NCI-H2029 treated with DMSO at 0.1 percent for 48 hours (cell line): ENCODE measurements at regions not wholly inside any gene's neighbourhood (a gene's known extent, or its start where the extent isn't known, plus 50 kb on each side); places are given as distances from the start of the nearest gene placed in this dataset.

Source experiments
- DNase-seq: peaks from one replicate; lab custom pipeline; 2025; lab: John Stamatoyannopoulos, UW

- no peak for DNase-seq
These were observed 750.7 kb downstream of the BRD1 start for GRCh38 chr22:49077036-49077393.

GRCh38 chr22:49076300-49077035, 751.2 kb downstream of the BRD1 start:
- DNase-seq = no peak

- DNase-seq = no peak
These were observed 752.5 kb downstream of the BRD1 start for GRCh38 chr22:49075150-49075549.

- no peak for DNase-seq
These were observed 753.7 kb downstream of the BRD1 start for GRCh38 chr22:49073873-49074417.

GRCh38 chr22:49072996-49073645, 754.6 kb downstream of the BRD1 start:
- no peak for DNase-seq

GRCh38 chr22:49070501-49070900, 757.2 kb downstream of the BRD1 start:
- no peak for DNase-seq

- DNase-seq = no peak
These were observed 758.7 kb downstream of the BRD1 start for GRCh38 chr22:49068861-49069500.

- DNase-seq = no peak
These were observed 760.2 kb downstream of the BRD1 start for GRCh38 chr22:49067504-49067903.

GRCh38 chr22:49066619-49067018, 761.1 kb downstream of the BRD1 start:
- DNase-seq = no peak

GRCh38 chr22:49064836-49065235, 762.8 kb downstream of the BRD1 start:
- DNase-seq = no peak

- DNase-seq = no peak
These were observed 764.2 kb downstream of the BRD1 start for GRCh38 chr22:49063545-49063890.

GRCh38 chr22:49062802-49063544, 764.7 kb downstream of the BRD1 start:
- DNase-seq = no peak

- peak; percentile 39 for DNase-seq
These were observed 765.4 kb downstream of the BRD1 start for GRCh38 chr22:49062155-49062801.

GRCh38 chr22:49057910-49058309, 769.8 kb downstream of the BRD1 start:
- DNase-seq = no peak

GRCh38 chr22:49056301-49056700, 771.4 kb downstream of the BRD1 start:
- DNase-seq = no peak

GRCh38 chr22:49055406-49055805, 772.3 kb downstream of the BRD1 start:
- no peak for DNase-seq

- DNase-seq = no peak
These were observed 774.1 kb downstream of the BRD1 start for GRCh38 chr22:49053578-49053977.

GRCh38 chr22:49052560-49052959, 775.1 kb downstream of the BRD1 start:
- DNase-seq = no peak

- DNase-seq = no peak
These were observed 775.6 kb downstream of the BRD1 start for GRCh38 chr22:49052023-49052538.

- no peak for DNase-seq
These were observed 776.1 kb downstream of the BRD1 start for GRCh38 chr22:49051491-49052022.

GRCh38 chr22:49049691-49050090, 778.0 kb downstream of the BRD1 start:
- no peak for DNase-seq
